Medulla oblongata (tissue), 1 donor: ENCODE measurements at regions not wholly inside any gene's neighbourhood (a gene's known extent, or its start where the extent isn't known, plus 50 kb on each side); places are given as distances from the start of the nearest gene placed in this dataset.
A peak's percentile ranks its signal among the peaks of the same experiment; 100 is the strongest.
"Not testable (repeated sequence)": the region's sequence is repeated elsewhere in the genome, so short reads cannot be mapped to it uniquely, and the experiment has no call there.

Source experiments
- DNase-seq: peaks from one replicate; pipeline ENCODE4 v3.0.0-alpha.2; 2015; ENCODE audit errors: extremely low spot score

GRCh38 chr10:85012305-85012704 lies 683.9 kb downstream of the CCSER2 start:
- no peak for DNase-seq

GRCh38 chr10:85026878-85027467 lies 698.6 kb downstream of the CCSER2 start:
- DNase-seq = no peak

- DNase-seq = no peak
Observed at GRCh38 chr10:85032981-85033380, 704.6 kb downstream of the CCSER2 start.

- no peak for DNase-seq
Observed at GRCh38 chr10:85036661-85037060, 708.3 kb downstream of the CCSER2 start.

DNA sequence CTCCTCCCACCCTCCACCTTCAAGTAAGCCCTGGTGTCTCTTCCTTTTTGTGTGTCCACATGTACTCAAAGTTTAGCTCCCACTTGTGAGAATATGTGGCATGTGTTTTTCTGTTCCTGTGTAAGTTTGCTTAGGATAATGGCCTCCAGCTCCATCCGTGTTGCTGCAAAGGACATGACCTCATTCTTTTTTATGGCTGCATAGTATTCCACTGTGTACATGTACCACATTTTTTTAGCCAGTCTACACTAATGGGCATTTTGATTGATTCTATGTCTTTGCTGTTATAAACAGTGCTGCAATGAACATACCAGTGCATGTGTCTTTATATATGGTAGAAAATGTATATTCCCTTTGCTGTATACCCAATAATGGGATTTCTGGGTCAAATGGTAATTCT lies 710.9 kb downstream of the CCSER2 start:
- no peak for DNase-seq

DNA sequence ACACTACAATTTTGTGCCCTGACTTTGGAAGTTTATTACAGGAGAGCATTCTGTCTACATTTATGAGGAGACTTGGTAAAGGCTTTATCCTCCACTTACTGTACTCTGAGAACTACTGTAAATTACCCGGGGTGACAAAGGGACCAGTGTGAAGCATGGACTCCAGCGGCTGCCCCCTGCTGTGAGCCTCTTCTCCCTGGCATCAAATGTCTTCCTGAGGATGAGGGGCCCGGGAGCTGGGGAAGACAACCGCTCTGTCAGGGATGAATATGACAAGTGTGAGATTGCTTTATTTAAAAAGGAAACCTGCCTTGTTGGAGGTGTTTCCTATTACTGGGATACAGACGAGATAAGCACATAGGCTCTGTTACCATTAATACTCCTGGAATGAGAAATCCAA lies 714.8 kb downstream of the CCSER2 start:
- no peak for DNase-seq

GRCh38 chr10:85045046-85045445 lies 716.7 kb downstream of the CCSER2 start:
- DNase-seq = no peak

GRCh38 chr10:85047170-85047834 lies 718.9 kb downstream of the CCSER2 start:
- no peak for DNase-seq

- no peak for DNase-seq
Observed at GRCh38 chr10:85047979-85048378, 719.6 kb downstream of the CCSER2 start.

DNA sequence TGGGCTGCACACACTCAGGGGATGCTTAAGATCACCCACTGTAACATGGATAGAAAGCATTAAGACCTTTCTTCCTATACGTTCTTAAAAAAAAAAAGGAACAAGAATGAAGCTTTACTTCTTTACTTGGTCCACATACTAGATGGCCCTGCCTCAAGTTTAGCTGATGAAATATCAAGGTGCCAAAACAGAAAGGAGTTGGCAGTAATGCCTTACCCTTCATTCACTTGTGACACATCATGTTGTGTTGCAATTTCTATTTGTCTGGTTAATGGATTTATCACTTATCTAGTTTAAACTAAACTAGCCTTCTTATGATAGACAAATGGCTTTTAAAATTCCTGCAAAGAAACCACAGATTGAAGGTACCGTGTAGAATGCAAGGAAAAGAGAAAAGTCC lies 720.3 kb downstream of the CCSER2 start:
- DNase-seq = no peak

DNA sequence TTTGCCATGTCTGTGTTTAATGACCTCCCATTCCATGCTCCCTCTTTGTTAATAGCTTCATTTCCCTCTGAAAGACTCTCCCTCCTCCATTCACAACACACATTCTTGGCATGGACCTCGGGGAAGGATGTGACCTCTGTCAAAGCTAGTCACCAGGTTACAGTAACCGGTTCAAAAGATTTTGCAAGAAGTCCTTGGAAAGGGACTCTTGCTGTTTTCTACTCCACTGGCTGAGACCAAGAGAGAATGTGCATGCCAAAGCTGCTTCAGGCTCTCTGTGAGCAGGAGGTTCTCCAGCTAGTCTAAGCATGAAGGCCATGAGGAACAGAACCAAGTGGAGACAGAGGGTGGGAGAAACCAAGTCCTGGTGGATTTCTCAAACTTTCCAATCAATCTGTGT lies 732.6 kb downstream of the CCSER2 start:
- peak; percentile 4 for DNase-seq

DNA sequence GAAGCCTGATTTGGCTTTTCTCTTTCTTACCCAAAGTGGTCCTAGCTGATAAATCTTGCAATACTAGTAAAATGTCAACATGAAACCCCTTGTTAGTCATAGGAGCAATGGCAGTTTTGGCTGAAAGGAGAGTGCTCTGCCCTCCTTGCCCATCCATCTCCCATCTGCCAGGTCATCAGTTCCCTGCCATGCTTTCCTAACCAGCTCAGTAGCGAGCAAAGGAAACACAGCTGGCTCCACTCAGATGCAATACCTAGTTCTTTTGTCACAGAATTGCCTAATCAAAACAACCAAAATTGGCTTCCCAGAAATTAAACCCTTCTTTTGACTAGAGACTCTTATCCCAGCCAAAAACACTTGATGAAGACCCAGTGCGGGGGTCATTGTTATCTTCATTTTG lies 733.0 kb downstream of the CCSER2 start:
- DNase-seq = no peak

GRCh38 chr10:85067955-85068354 lies 739.6 kb downstream of the CCSER2 start:
- DNase-seq = no peak

DNA sequence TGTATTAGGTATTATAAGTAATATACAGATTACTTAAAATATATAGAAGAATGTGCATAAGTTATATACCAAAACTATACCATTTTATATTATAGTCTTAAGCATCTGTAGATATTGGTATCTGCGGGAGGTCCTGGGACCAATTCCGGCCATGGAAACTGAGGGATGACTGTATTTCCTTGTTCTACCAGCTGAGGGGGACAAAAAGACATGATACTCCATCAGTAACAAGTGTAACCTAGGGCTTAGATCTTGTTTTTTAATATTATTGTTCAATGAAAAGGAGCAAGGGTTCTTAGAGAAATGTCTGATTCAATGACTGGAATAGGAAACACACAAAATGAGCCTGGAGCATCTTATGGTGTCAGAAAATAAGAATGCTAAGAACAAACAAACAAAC lies 752.5 kb downstream of the CCSER2 start:
- no peak for DNase-seq

DNA sequence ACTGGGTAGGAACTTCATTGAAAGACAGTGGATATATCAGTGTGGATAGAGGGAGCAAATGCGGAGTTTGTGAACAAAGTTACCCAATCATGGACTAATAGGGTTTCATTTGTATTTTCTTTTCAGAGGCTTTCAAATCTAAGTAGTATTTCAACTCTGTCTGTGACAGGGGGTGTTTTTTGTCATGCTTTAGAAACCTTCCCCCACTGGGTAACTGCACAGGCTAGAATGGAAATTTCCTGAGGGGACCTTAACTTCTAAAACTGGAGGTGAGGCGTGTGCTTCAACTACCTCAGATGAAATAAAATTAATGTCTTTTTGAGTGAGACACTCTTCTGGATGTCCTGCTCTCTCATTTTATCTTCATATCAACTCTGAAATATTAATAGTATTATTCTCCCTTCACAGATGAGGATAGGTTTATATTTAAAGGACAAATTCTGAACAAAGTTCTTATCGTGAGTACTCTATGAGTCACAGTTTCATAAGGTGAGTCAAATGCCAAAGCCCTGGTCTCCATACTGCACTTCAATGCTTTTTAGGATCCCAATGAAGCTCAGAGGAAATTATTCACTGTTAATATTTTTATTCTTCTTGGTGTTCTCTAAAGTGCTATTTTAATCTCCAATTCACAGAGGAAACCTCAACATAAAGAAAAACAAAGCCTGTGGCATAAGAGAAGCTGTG lies 770.6 kb downstream of the CCSER2 start:
- DNase-seq = no peak

DNA sequence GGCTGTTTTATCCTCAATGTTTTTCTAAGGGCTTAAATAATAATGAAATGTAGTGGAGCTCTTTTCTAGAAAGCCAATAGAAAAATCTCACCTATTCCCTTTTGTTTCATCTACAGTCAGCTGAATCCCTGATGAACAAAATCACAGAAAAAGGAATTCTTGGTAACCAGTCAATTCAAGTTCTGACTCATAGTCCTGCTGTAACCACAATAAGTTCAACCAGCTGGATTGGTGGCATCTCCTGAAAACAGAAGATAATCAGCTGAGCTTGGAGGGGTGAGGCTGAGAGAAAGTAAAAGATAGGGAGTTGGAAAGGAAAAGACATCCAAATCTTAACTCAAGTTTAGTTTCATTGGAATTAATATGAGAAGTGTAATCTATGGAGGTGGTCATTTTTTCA lies 772.1 kb downstream of the CCSER2 start:
- DNase-seq = no peak

GRCh38 chr10:85105614-85106255 lies 777.3 kb downstream of the CCSER2 start:
- DNase-seq = no peak

DNA sequence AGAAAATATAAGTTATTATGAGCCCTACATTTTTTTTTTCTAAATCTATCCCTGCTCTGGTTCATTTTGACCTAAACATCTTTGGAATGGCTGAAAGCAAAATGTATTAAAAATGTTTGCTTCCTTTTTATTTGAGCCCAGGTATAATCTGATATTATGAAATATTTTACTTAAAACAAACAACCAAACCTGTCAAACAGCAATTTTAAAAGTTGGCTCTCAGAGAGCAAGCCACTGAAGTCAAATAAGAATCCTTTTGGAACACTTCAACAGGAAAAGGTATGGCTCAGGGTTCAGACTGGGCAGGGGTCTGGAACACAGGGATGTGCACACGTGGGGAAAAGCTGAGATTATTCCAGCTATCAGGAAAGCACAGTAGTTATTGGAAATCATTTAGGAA lies 782.9 kb downstream of the CCSER2 start:
- DNase-seq = no peak

DNA sequence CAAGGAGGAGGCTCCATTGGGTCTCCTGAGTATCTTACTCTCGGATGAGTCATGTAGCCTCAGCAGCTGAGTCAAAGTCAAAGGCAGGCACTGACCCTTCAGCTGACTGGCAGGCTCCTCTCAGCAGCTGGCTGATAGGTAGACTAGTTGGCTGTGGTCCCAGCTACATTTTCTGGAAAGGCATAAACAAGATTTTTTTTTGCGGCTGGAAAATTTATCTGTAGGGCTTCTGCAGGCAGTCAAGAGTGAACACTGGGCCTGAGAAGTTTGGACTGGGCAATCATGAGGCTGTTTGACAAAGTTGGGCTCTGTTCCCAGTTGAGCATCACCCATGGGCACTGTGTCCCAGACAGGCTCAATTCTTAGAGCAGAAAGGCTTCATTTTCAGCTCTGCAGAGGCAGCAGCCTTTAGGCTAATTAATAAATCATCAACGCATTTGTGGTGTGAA lies 796.2 kb downstream of the CCSER2 start:
- DNase-seq = peak; percentile 89

DNA sequence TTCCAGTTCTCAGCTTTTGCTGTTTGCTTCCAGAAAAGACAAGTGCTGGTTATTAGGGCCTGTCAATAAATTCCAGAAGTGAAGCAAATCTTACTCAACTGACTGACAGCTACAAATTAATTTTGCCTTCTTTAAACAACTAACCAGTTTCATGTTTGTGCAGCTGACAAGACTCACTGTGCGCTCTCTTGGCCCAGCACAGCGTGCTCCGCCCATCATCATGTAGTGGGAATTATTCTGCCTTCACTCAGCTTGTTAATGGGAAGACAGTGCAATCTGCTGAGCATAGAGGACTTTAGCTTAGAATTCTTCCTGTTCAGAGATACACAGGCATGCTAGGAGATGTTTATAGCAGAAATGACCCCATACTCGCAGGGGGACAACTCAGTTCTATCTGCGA lies 808.9 kb downstream of the CCSER2 start:
- no peak for DNase-seq

DNA sequence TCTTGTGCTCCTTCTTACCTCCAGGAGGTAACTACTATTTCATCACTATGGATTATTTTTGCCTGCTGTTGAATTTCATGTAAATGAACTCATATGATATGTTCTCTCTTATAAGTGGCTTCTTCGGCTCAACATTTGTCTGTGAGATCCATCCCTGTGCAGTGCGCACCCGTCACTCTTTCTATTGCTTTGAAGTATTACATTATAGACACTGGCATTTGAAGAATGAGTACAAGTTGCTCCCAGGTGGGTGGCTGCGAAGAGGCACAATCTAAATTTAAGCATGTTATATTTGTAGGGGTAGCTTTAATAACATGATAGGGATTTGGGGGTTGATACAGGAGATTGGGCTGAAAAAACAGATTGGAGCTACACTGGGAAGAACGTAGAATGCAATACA lies 809.7 kb downstream of the CCSER2 start:
- no peak for DNase-seq

DNA sequence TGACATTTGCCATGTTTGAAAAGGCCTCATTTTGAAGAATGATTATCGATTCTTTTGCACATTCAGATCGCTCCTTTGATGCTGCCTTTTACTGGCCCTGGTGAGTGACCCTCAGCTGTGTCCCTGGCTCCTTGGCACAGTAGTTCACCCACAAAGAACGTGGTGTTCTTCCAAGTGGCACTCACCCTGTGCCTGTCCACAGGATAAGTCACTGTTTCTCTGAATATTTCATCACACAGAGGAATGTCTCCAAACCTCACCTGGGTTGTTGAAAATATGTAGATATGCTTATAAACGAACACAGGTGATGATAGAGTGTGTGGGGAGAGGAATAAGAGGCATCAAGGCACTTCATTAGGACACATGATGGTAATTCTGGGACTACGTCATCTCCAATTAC lies 810.7 kb downstream of the CCSER2 start:
- no peak for DNase-seq

DNA sequence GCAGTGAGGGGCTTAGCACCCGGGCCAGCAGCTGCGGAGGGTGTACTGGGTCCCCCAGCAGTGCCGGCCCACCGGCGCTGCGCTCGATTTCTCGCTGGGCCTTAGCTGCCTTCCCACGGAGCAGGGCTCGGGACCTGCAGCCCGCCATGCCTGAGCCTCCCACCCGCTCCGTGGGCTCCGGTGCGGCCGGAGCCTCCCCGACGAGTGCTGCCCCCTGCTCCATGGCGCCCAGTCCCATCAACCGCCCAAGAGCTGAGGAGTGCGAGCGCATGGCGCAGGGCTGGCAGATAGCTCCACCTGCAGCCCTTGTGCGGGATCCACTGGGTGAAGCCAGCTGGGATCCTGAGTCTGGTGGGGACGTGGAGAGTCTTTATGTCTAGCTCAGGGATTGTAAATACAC lies 813.1 kb downstream of the CCSER2 start:
- not testable (repeated sequence) for DNase-seq
